ENCODE measurements at regions not wholly inside any gene's neighbourhood (a gene's known extent, or its start where the extent isn't known, plus 50 kb on each side); places are given as distances from the start of the nearest gene placed in this dataset.

- DNase-seq (ENCODE audit: insufficient read length) (no peak), FAIRE-seq (no peak)
- TF ChIP-seq TAF1 (IDR thresholded peaks at IDR 0.05; ENCODE audit: borderline replicate concordance, low read depth, low read length) (no peak), POLR2A (IDR thresholded peaks at IDR 0.05; ENCODE audit: low read depth, low read length) (no peak), POLR2AphosphoS5 (IDR thresholded peaks at IDR 0.05; ENCODE audit: low read depth, low read length) (no peak)
Observed at GRCh38 chr17:54795046-54795445, 105.6 kb upstream of the TOM1L1 start.

GRCh38 chr17:54807331-54807730 is 93.3 kb upstream of the TOM1L1 start:
- DNase-seq (ENCODE audit: insufficient read length), result no peak
- FAIRE-seq, result no peak
- TF ChIP-seq TAF1 (IDR thresholded peaks at IDR 0.05; ENCODE audit: borderline replicate concordance, low read depth, low read length) (no peak), POLR2A (IDR thresholded peaks at IDR 0.05; ENCODE audit: low read depth, low read length) (no peak), POLR2AphosphoS5 (IDR thresholded peaks at IDR 0.05; ENCODE audit: low read depth, low read length) (no peak)

GRCh38 chr17:54813896-54814295 is 86.8 kb upstream of the TOM1L1 start:
- FAIRE-seq, result no peak
- TF ChIP-seq POLR2AphosphoS5 (IDR thresholded peaks at IDR 0.05; ENCODE audit: low read depth, low read length), result no peak
- TF ChIP-seq TAF1 (IDR thresholded peaks at IDR 0.05; ENCODE audit: borderline replicate concordance, low read depth, low read length), result no peak
- no peak for TF ChIP-seq POLR2A (IDR thresholded peaks at IDR 0.05; ENCODE audit: low read depth, low read length)

GRCh38 chr17:54814371-54814770 is 86.3 kb upstream of the TOM1L1 start:
- FAIRE-seq, result no peak
- TF ChIP-seq POLR2AphosphoS5 (IDR thresholded peaks at IDR 0.05; ENCODE audit: low read depth, low read length) (no peak), TAF1 (IDR thresholded peaks at IDR 0.05; ENCODE audit: borderline replicate concordance, low read depth, low read length) (no peak), POLR2A (IDR thresholded peaks at IDR 0.05; ENCODE audit: low read depth, low read length) (no peak)

More at GRCh38 chr17:54813896-54814295, 86.8 kb upstream of the TOM1L1 start:
- no peak for DNase-seq (ENCODE audit: insufficient read length)

GRCh38 chr17:54834086-54834485 is 66.6 kb upstream of the TOM1L1 start:
- DNase-seq (ENCODE audit: insufficient read length) (no peak), FAIRE-seq (no peak)
- TF ChIP-seq POLR2AphosphoS5 (IDR thresholded peaks at IDR 0.05; ENCODE audit: low read depth, low read length) (no peak), POLR2A (IDR thresholded peaks at IDR 0.05; ENCODE audit: low read depth, low read length) (no peak), TAF1 (IDR thresholded peaks at IDR 0.05; ENCODE audit: borderline replicate concordance, low read depth, low read length) (no peak)

More at GRCh38 chr17:54814371-54814770, 86.3 kb upstream of the TOM1L1 start:
- no peak for DNase-seq (ENCODE audit: insufficient read length)

- DNase-seq (ENCODE audit: insufficient read length) (no peak), FAIRE-seq (no peak)
- TF ChIP-seq POLR2AphosphoS5 (IDR thresholded peaks at IDR 0.05; ENCODE audit: low read depth, low read length) (no peak), TAF1 (IDR thresholded peaks at IDR 0.05; ENCODE audit: borderline replicate concordance, low read depth, low read length) (no peak), POLR2A (IDR thresholded peaks at IDR 0.05; ENCODE audit: low read depth, low read length) (no peak)
Observed at GRCh38 chr17:54835015-54835414, 65.6 kb upstream of the TOM1L1 start.

GRCh38 chr17:54836723-54837462 is 63.8 kb upstream of the TOM1L1 start:
- TF ChIP-seq TAF1 (IDR thresholded peaks at IDR 0.05; ENCODE audit: borderline replicate concordance, low read depth, low read length), result no peak
- no peak for TF ChIP-seq POLR2AphosphoS5 (IDR thresholded peaks at IDR 0.05; ENCODE audit: low read depth, low read length)
- TF ChIP-seq POLR2A (IDR thresholded peaks at IDR 0.05; ENCODE audit: low read depth, low read length), result no peak
- DNase-seq (ENCODE audit: insufficient read length) (no peak), FAIRE-seq (no peak)

- DNase-seq (ENCODE audit: insufficient read length) (no peak), FAIRE-seq (no peak)
- TF ChIP-seq POLR2AphosphoS5 (IDR thresholded peaks at IDR 0.05; ENCODE audit: low read depth, low read length) (no peak), TAF1 (IDR thresholded peaks at IDR 0.05; ENCODE audit: borderline replicate concordance, low read depth, low read length) (no peak), POLR2A (IDR thresholded peaks at IDR 0.05; ENCODE audit: low read depth, low read length) (no peak)
Observed at GRCh38 chr17:54838651-54839421, 61.8 kb upstream of the TOM1L1 start.

- no peak for DNase-seq (ENCODE audit: insufficient read length)
- FAIRE-seq, result no peak
- TF ChIP-seq POLR2AphosphoS5 (IDR thresholded peaks at IDR 0.05; ENCODE audit: low read depth, low read length), result no peak
- no peak for TF ChIP-seq POLR2A (IDR thresholded peaks at IDR 0.05; ENCODE audit: low read depth, low read length)
- TF ChIP-seq TAF1 (IDR thresholded peaks at IDR 0.05; ENCODE audit: borderline replicate concordance, low read depth, low read length), result no peak
Observed at GRCh38 chr17:54839447-54839846, 61.2 kb upstream of the TOM1L1 start.

GRCh38 chr17:54840885-54841591 is 59.6 kb upstream of the TOM1L1 start:
- no peak for FAIRE-seq
- no peak for DNase-seq (ENCODE audit: insufficient read length)
- TF ChIP-seq POLR2A (IDR thresholded peaks at IDR 0.05; ENCODE audit: low read depth, low read length) (no peak), POLR2AphosphoS5 (IDR thresholded peaks at IDR 0.05; ENCODE audit: low read depth, low read length) (no peak), TAF1 (IDR thresholded peaks at IDR 0.05; ENCODE audit: borderline replicate concordance, low read depth, low read length) (no peak)

GRCh38 chr17:54841656-54842055 is 59.0 kb upstream of the TOM1L1 start:
- DNase-seq (ENCODE audit: insufficient read length), result no peak
- no peak for TF ChIP-seq TAF1 (IDR thresholded peaks at IDR 0.05; ENCODE audit: borderline replicate concordance, low read depth, low read length)
- no peak for TF ChIP-seq POLR2A (IDR thresholded peaks at IDR 0.05; ENCODE audit: low read depth, low read length)
- FAIRE-seq, result no peak

Measured in GM12892 (cell line).